ENCODE measurements at regions not wholly inside any gene's neighbourhood (a gene's known extent, or its start where the extent isn't known, plus 50 kb on each side); places are given as distances from the start of the nearest gene placed in this dataset.

GRCh38 chr20:48571949-48572847, 255.6 kb downstream of the PREX1 start:
- DNase-seq (ENCODE audit: low spot score), result no peak

- DNase-seq (ENCODE audit: low spot score), result no peak
Measured at GRCh38 chr20:48569679-48570078, 258.1 kb downstream of the PREX1 start.

DNA sequence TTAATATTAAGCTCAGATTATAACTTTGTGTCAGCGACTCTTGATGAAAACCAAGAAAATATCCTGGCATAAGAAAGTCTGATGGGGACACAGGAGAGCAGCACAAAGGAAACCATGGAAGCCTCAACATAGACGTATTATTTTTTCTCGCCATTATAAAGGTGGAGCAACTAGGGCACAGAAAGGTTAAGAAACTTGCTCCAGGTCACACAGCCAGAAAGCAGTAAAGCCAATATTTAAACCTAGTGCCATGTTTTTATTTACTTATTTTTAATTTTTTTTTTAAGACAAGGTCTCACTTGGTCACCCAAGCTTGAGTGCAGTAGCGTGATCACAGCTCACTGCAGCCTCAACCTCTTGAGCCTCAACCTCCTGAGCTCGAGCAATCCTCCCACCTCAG, 259.3 kb downstream of the PREX1 start:
- DNase-seq (ENCODE audit: low spot score), result no peak

GRCh38 chr20:48567145-48567544, 260.7 kb downstream of the PREX1 start:
- no peak for DNase-seq (ENCODE audit: low spot score)

GRCh38 chr20:48564982-48565539, 262.7 kb downstream of the PREX1 start:
- DNase-seq (ENCODE audit: low spot score), result no peak

DNA sequence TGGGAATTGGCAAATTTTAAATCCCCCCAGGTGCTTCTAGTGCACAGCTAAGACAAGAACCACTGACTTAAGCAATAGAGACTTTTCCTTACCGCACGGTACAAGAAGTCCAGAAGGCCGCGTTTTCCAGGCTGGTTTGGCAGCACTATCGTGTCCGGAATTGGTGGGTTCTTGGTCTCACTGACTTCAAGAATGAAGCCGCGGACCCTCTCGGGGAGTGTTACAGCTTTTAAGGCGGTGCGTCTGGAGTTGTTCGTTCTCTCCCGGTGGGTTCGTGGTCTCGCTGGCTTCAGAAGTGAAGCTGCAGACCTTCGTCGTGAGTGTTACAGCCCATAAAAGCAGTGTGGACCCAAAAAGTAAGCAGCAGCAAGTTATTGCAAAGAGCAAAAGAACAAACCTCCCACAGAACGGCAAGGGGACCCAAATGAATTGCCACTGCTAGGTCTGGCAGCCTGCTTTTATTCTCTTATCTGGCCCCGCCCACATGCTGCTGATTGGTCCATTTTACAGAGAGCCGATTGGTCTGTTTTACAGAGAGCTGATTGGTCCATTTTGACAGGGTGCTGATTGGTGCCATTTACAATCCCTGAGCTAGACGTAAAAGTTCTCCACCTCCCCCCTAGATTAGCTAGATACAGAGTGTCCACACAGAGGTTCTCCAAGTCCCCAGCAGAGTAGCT, 264.5 kb downstream of the PREX1 start:
- no peak for DNase-seq (ENCODE audit: low spot score)

GRCh38 chr20:48562586-48563116, 265.1 kb downstream of the PREX1 start:
- DNase-seq (ENCODE audit: low spot score), result no peak

DNA sequence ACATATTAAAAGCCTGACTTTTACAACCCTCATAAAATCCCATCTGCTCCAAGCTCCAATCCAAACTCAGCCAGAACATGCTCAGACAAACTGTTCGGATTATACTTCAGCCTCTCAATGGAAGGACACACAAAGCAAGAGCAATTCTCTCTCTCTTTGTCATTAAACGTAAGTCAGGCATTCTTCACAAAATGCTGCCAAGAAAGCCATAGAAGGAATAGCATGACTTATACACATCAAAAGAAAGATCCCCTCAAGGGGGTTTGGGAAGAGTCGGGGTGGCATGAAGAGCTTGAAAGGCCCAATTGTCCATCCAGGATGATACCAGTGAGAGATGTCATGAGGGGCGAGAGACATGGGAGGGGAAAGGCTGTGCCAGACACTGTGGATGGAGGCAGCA, 268.9 kb downstream of the PREX1 start:
- no peak for DNase-seq (ENCODE audit: low spot score)

DNA sequence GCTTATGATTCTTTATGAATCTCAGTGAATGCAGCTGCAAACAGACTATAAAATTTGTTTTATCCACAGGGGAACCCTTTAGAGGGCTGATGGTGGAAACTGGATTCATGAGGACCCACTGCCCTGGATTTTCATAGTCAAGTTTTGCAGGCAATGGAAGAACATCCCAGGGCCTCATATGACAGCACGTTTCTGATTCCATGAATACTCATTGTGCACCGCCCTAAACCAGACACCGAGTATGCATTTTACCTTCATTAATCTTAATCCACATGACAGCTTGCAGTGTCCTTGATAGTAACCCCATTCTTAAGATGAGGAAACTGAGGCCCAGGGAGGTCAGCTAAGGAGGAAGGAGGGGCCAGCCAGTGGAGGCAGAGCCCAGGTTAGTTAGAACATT, 270.4 kb downstream of the PREX1 start:
- DNase-seq (ENCODE audit: low spot score), result no peak

DNA sequence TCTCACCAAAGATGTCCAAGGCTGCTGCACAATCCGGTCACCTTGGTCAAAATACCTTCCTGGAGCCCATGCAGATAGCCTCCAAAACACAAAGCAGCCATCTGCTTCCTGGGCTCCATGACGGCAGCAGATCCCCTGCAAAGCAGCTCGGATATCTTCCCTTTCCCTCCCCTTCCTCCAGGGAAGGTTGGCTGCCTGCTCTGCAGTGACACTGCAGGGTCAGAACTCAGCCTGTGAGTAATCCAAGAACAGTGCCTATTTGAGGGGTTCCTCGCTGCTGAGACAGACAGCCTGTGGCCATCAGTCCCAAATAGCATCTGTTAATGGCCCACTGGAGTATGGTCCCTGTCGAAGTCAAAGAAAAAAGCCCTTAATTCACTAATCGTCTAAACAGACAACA, 270.8 kb downstream of the PREX1 start:
- DNase-seq (ENCODE audit: low spot score), result no peak

- DNase-seq (ENCODE audit: low spot score), result no peak
Measured at GRCh38 chr20:48552550-48552949, 275.2 kb downstream of the PREX1 start.

DNA sequence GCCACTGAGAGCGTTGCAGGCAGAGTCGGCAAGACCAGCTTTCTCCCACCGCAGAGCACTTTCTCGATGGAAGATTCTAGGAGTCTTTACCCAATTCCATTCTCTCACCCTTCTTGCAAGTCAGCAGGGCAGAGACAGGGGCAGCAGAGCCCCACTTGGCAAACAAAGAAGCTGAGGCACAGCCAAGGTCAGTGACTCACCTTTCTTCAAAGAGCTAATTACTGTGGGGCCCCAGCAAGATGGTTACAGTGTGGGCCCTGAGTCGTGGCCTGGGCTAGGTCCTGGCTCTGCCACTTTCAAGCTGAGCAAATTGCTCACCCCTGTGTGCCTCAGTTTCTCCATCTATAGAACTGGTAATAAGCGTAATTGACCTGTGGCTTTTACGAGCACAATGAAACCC, 277.0 kb downstream of the PREX1 start:
- DNase-seq (ENCODE audit: low spot score), result no peak

DNA sequence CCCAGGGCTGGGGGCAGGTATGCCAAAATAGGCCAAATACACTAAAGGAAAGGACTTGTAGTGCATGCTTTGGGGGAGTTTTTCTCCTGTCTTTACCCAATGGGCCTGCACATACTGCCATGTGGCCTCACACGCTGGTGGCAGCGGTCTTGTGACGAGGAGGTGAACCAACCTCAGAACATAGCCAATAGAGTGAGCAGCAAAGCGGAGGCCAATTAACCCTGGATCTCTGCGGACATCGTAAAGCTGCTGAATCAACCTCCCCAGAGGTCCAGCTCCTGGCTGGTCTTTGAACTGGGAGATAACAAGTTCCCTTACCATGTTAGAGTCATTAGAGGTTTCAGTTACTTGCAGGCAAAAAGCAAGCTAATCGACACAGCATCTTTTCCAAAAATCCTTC, 280.1 kb downstream of the PREX1 start:
- no peak for DNase-seq (ENCODE audit: low spot score)

DNA sequence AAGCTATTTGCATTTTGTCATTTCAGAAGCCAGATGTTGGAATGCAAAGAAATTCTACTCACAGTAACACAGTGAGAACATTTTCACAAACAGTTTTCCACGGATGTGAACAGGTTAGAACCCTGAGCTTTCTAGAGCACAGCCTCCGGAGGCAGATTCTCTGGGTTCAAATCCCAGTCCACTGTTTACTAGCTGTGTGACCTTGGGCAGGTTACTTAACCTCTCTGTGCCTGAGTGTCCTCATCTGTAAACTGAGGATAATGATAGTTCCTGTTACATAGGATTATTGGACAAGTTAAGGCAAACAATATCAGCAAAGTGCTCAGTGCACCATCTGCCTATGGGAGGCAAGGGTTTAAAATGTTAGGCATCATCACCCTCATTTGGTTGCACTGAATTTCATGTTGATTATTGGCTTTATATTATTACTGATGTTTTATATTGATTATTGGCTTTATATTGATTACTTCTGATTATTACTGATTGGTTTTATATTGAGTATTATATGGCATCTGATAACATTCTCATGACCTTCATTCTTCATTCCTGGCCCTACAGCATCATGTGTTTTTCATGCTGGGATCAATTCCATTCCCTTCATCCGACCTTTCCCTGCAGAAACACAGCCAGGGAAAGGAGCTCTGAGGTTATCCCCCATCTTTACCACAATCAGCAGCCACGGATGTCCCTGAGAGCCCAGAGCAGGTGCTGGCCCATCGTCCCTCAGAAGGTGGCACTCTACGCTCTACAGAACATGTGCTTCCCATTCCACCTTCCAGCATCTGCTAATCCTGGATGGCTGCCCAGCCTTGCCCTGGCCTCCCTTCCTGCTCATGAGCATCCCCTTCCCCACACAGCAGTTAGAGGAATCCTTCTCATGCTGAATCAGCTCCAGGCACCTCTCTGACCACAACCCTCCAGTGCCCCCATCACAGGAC, 283.1 kb downstream of the PREX1 start:
- no peak for DNase-seq (ENCODE audit: low spot score)

GRCh38 chr20:48541581-48542071, 286.2 kb downstream of the PREX1 start:
- DNase-seq (ENCODE audit: low spot score), result no peak

DNA sequence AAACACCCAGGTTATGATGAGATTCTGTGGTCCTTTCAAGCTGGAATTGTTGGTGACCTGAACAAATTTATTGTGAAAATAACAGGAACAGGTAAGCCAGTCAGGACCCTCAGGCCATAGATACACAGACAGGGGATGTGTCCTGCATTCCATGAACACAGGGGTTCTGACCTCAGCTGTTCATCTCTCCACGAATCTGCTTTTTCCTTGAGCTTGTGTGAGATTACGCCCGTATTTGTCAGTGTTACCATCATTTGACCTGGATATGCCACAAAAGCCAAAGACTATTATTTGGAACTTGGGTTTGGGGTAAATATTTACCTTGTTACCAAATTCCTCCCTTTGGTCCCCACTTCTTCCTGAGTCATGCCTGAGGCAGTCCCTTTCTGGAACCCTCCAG, 288.9 kb downstream of the PREX1 start:
- no peak for DNase-seq (ENCODE audit: low spot score)

DNA sequence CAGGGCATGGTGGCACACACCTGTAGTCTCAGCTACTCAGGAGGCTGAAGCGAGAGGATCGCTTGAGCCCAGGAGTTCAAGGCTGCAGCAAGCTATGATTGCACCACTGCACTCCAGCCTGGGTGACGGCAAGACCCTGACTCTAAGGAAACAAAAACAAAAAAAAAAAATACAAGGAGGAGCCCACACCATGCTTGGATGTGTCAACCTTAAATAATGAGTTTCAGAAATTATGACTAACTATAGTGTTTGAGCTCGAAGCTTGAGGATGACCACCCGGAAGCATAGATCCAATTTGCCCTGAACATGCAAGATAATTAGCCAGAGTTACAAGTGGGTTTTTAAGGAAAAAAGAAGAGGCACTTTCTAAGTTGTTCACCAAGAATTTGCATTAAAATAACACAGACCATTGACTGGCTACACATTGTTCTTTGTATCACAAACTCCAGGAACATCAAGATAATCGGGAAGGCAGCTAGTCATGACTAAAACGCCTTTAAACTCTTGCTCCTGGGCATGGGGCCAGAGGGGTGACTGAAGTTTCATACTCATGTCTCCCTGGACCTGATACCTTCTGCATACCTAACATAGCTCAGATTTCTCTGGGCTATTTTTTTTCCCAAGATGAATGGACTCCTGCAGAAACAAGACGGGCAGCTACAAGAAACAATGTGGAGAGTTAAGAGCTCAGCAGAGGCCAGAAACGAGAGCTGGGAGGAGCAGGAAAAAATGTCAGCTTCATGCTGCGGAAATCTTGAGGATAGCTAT, 289.6 kb downstream of the PREX1 start:
- peak; percentile 51 for DNase-seq (ENCODE audit: low spot score)

- DNase-seq (ENCODE audit: low spot score), result no peak
Measured at GRCh38 chr20:48536206-48536605, 291.6 kb downstream of the PREX1 start.

DNA sequence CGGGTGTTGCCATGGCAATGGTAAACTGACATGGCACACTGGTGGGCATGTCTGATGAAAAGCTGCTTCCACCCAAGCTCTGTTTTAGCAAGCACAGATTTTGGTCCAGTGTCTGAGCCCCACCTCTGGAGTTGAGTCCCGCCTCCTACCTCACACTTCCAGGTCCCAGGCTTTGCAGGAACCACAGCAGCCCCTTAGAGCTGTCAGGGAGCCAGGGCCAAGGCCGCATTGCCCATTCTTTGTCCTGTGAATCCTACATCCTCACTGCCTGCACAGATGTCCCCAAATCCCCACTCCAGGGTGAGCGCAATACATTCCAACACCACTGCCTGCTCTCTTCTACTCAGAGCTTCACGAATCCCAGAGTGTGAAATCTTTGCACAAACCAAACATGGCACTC, 292.2 kb downstream of the PREX1 start:
- DNase-seq (ENCODE audit: low spot score), result no peak

DNA sequence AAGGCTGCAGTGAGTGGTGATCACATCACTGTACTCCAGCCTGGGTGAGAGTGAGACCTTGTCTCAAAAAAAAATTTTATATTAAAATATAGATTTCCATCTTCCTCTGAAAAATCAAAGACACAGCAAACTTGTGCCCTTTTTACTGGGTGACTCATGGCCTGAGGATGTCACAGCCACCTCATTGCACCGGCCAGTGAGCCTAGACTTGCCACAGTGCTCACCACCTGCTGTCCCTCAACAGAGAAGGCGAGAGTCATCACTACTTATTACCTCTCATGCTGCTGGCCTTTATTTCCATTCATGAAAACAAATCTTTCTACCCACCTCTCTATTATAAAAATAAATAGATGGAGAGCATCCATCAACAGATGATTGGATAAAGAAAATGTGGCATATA, 295.8 kb downstream of the PREX1 start:
- DNase-seq (ENCODE audit: low spot score), result no peak

GRCh38 chr20:48531505-48531904, 296.3 kb downstream of the PREX1 start:
- DNase-seq (ENCODE audit: low spot score), result no peak

Data from COLO829 (cell line).